ENCODE measurements at regions not wholly inside any gene's neighbourhood (a gene's known extent, or its start where the extent isn't known, plus 50 kb on each side); places are given as distances from the start of the nearest gene placed in this dataset.

DNA sequence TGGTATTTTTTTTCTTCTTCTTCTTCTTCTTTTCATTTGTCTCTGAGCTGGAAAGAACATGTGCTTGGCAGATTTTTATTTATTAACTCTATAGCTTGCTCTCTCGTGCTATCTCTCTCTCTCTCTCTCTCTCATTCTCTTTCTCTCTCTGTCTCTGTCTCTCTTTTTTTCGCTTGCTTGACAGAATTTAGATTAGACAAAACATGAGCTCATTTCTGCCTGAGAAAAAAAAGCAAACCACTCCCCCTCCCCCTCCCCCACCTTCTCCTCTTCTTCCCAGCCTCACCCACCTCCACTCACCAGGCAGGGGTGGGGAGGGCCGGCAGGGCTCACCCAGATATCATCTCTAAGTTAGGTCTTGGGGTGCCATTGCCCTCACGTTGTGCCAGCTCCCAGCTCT lies 81.5 kb downstream of the PJA1 start:
- no peak for DNase-seq (ENCODE audit: low read depth in 2 of 2)

GRCh38 chrX:69083361-69083760 lies 81.9 kb downstream of the PJA1 start:
- DNase-seq (ENCODE audit: low read depth in 2 of 2) = no peak

- no peak for DNase-seq (ENCODE audit: low read depth in 2 of 2)
These were observed 82.5 kb downstream of the PJA1 start for GRCh38 chrX:69082753-69083150.

- DNase-seq (ENCODE audit: low read depth in 2 of 2) = no peak
These were observed 83.0 kb downstream of the PJA1 start for GRCh38 chrX:69082055-69082752.

- DNase-seq (ENCODE audit: low read depth in 2 of 2) = no peak
These were observed 84.3 kb downstream of the PJA1 start for GRCh38 chrX:69080855-69081465.

- no peak for DNase-seq (ENCODE audit: low read depth in 2 of 2)
These were observed 86.0 kb downstream of the PJA1 start for GRCh38 chrX:69079268-69079667.

GRCh38 chrX:69077895-69078455 lies 87.3 kb downstream of the PJA1 start:
- no peak for DNase-seq (ENCODE audit: low read depth in 2 of 2)

- DNase-seq (ENCODE audit: low read depth in 2 of 2) = no peak
These were observed 89.2 kb downstream of the PJA1 start for GRCh38 chrX:69076088-69076487.

DNA sequence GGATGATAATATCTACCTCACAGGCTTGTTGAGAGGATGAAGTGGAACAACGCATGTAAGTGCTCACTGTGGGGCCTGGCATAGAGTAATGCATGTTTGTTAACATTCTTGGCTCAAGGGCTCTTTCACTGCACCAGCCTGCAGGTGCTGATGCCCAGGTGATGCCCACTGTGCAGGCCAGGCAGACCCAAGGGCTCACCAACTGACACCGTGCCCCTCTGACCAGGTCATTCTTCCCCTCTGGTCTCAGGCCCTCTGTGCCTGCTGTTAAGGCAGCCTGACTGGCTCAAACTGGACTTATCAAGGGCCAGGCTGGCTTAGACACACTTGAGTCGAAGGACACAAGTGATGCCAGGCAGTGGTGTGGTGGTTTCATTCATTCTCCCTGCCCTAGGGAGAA lies 90.5 kb downstream of the PJA1 start:
- DNase-seq (ENCODE audit: low read depth in 2 of 2) = no peak

GRCh38 chrX:69073721-69074120 lies 91.5 kb downstream of the PJA1 start:
- DNase-seq (ENCODE audit: low read depth in 2 of 2) = no peak

DNA sequence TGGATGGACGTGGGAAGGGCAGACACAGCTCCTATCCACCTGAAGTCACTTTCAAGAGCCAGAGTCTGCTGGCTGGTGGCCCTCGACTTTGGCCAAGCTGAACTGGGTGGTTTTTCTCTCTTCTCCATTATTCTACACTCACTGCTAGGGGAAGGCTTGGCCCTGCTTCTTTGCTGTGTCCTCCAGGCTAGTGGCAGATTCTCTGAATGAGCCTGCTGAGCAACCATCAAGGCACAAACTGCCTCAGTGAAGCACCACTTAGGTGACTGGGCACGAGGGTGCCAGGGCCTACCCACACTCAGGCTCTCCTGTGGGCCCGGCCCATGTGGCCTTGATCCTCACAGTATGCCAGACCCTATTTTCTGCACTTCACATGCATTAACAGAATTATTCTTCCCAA lies 92.0 kb downstream of the PJA1 start:
- DNase-seq (ENCODE audit: low read depth in 2 of 2) = no peak

DNA sequence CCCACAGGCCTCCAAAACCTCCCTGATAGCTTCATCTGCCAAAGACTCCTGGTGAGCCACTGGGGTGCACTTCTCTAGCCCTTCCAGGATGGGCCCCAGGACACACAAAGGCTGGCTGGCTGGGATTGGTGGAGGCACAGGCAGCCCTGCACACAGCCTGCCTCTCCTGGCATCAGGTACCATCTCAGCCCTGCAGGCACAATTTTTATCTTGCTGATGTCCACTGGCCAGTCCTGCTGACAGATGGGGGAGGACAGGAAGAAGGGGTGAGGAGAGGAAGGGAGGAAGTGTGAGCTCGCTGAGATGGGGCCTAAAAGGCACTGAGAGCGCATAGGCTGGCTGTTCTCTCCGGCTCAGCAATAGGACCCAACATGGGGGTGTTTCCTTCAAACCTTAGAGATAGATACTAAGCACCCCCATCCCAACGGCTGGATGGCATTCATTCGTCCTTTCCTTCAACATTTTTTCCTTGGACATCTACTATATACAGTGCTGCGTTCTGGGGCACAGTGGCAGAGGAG lies 92.7 kb downstream of the PJA1 start:
- DNase-seq (ENCODE audit: low read depth in 2 of 2) = no peak

GRCh38 chrX:69070949-69071650 lies 94.2 kb downstream of the PJA1 start:
- DNase-seq (ENCODE audit: low read depth in 2 of 2) = no peak

DNA sequence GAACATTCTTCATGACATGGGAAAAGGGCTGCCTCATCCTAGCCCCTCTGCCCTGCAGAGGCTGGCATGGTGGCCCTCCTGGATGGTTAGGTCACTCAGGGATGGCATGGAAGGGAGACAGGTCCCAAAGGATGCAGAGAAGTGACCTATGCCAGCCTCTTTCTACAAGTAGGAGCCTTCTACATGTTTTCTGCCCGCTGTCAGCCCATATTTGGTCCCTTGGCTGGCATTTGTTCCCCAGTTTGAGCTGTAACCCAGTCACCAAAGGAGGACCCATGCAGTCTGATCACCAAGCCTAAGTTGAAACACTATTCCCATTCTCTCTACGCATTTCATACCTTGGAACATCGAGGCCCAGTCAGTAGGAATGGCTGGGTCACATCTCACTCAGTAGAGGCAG lies 95.4 kb downstream of the PJA1 start:
- no peak for DNase-seq (ENCODE audit: low read depth in 2 of 2)

DNA sequence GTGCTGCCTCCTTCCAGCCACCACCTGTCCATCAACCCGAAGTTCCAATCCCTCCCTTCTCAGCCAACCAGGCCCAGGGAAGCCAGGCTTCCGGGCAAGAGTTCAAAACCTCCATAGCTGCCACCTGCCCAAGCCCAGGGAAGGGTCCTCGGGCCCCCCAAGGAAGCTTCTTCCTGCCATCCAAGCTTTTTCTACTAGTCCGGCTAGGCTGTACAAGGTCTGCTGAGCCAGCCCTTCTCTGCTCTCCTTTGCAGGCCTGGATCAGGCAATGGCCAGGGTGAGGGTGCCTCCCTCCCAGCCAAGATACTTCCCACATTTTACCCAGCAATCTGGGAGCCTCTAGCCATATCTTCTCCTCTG lies 96.2 kb downstream of the PJA1 start:
- DNase-seq (ENCODE audit: low read depth in 2 of 2) = no peak

- DNase-seq (ENCODE audit: low read depth in 2 of 2) = no peak
These were observed 96.8 kb downstream of the PJA1 start for GRCh38 chrX:69068301-69069085.

- no peak for DNase-seq (ENCODE audit: low read depth in 2 of 2)
These were observed 97.4 kb downstream of the PJA1 start for GRCh38 chrX:69067841-69068240.

DNA sequence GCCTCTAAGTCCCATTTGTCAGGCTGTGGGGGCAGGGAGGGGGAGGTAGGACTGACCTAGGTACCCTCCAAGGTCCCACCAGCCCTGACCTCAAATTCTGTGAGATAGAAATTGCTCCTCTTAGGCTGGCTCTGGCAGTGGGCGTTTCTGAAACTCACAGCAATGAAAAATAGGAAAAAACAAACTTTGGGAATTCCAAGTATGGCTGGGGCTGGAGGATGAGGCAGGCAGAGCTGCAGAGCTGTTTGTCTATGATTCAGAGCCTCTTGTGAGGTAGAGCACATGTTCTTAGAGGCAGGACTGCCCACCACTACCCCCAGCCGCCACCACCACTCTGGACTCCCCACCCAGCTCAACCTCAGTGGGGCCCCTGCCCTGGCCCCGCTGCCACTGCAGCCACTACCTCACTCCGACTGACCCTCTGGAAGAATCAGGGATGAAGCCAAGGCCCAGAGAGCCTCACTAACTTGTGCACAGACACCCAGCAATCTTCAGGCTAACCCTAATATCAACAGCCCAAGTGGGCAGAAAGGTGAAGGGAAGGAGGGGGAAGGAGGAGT lies 98.2 kb downstream of the PJA1 start:
- DNase-seq (ENCODE audit: low read depth in 2 of 2) = no peak

DNA sequence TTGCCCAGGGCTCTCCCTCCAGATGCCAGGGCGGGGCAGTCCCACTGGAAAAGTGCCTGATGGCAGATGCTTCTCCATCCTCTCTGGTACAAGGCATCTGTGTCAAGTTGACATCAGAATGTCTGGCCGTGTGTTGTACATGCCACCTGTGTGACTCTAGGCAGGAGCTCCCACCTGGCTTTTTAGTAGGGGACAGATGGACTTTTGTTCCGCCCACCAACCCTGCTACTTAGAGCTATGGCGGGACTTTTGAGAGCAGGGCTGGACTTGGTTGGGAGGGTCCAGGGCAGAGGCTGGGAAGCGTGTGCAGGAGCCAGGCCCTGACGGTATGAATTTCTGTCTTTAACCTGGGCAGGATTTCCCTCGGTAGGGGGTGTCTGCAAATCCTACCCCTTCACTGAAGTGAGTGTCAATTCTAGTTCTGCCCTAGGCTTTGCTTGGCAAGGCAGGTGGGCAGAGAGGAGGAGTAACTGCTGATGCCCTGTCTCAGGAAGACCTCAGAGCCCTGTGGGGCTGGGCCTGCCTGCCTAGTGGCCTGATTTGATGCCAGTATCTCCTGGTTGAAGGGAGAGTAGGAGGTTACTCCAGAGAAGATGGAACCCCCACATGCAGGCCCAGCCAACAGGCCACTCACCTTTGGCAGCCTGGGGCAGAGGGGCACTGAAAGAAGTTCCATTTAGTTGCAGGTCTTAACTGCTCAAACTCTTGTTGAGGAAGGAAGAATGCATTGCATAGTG lies 99.1 kb downstream of the PJA1 start:
- no peak for DNase-seq (ENCODE audit: low read depth in 2 of 2)

GRCh38 chrX:69065451-69065850 lies 99.8 kb downstream of the PJA1 start:
- no peak for DNase-seq (ENCODE audit: low read depth in 2 of 2)

DNA sequence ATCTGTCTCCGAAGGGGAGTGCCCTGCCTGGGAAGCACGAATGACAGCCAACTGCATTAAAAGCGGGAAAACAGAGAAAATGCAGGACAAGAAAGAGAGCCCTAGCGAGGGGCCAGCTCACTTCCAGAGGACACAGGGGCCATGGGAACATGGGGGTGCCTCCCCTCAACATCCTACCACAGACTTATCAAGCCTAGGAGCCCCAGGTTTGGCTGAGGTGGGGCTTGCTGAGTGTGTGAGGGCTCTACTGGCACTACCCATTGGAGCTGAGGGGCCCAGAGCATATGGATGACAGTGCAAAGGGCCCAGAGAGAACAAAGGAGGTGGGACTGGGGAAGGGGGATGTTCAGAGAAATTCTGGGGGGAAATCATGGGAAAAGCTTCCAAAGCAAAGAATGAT lies 101.8 kb downstream of the PJA1 start:
- no peak for DNase-seq (ENCODE audit: low read depth in 2 of 2)

All from stimulated activated CD8-positive, alpha-beta memory T cell treated with anti-CD3 and anti-CD28 coated beads, Interleukin-2, amount 100 ng/mL, for 48 hours (primary cell).